ENCODE measurements at regions not wholly inside any gene's neighbourhood (a gene's known extent, or its start where the extent isn't known, plus 50 kb on each side); places are given as distances from the start of the nearest gene placed in this dataset.

DNA sequence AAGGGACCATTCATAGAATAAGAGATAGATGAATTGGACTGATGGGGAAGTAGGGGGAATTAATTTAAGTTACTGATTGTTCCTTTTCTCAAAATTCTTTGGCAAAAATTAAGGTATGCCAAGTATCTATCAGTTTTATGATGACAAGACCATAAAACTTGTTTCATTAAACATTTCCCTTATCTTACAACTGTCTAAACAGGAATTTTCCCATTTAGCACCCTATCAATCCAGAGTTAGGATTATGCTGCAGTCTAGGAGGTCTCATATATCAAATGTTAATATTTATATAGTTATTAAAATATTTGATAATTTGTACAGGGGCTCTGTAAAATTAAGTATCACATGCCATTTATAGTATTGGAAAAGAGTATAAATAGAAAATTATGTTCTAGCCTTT lies 51.5 kb upstream of the ARID1B start:
- no peak for DNase-seq

DNA sequence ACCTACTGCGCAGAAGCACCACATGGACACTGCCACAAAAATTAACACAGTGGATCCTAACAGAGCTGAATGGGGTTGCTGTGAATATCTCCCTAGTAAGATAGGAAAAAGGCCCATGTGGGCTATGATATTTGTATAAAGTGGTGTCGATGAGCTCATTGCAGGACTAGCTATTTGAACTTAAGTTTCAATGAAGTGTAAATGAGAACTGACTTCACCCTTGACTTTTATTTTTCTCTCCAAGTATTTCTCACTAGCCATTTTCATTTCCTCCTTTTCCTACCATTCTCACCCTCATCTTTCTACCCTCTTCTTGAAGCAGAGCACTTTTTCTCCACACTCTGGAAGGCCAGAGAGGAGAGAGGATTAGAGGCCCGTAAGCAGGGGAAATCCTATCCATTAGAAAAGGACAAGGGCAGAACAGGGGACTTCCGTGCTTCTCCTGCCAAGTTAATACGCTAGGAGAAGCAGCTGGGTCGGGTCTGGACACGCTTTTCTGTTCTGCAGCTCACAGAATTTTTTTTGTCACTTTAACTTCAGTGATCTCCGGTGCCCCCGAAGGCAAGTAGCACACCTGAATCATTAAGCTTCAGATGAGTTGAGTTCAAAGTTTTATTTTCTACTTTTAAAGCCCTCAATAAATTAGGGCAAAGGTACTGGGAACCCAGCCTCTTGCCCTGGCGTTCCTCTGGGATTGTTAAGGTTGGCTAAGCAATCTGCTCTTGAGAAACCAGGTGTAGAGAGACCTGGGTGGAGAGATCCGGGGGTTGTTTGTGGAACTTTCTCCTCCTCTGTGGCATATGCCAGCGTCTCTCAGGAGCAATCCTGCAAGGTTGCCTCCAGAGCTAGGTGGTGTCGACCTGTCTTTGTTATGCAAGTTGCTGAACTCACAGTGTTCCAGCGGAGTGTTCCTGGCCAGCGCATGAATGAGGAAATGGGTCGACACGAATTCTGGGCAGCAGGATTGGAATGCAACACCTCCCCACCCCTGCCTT lies 56.2 kb upstream of the ARID1B start:
- DNase-seq, result no peak

GRCh38 chr6:156719720-156720563 lies 57.2 kb upstream of the ARID1B start:
- no peak for DNase-seq

GRCh38 chr6:156719395-156719719 lies 57.8 kb upstream of the ARID1B start:
- no peak for DNase-seq

GRCh38 chr6:156718647-156719394 lies 58.4 kb upstream of the ARID1B start:
- DNase-seq, result no peak

- DNase-seq, result no peak
Observed at GRCh38 chr6:156717542-156717941, 59.6 kb upstream of the ARID1B start.

DNA sequence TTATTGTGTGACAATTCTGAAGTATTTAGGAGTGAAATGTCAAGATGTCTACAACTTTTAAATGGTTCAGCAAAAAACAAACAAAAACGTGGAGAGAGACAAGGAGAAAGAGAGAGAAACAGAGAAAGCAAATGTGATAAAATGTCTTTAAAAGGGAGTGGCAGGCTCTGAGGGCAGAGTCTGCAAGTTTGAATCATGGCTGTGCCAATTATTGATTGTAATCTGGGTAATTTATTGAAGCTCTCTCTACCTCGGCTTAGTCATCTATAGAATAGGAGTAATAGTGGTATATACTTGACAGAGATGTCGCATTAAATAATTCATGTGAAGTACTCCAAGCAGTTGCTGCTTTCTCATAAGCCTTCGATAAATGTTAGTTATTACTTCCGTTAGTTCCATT lies 61.3 kb upstream of the ARID1B start:
- no peak for DNase-seq

DNA sequence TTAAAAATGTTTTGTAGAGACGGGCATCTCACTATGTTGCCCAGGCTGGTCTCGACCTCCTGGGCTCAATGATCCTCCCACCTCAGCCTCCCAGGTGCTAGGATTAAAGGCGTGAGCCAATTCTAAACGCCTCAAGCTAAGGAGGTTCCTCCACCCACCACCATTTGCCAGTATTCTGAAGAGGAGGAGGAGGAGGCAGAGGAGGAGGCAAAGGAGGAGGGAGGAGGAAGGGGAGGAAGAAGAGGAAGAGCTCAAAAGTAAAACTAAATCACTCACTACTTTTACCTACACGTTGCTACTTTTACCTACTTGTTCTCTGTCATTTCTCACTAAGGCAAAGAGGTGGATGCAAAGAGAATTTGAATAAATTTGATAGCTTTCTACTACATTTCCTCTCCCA lies 63.6 kb upstream of the ARID1B start:
- DNase-seq, result no peak

- DNase-seq, result no peak
Observed at GRCh38 chr6:156710479-156710878, 66.7 kb upstream of the ARID1B start.

DNA sequence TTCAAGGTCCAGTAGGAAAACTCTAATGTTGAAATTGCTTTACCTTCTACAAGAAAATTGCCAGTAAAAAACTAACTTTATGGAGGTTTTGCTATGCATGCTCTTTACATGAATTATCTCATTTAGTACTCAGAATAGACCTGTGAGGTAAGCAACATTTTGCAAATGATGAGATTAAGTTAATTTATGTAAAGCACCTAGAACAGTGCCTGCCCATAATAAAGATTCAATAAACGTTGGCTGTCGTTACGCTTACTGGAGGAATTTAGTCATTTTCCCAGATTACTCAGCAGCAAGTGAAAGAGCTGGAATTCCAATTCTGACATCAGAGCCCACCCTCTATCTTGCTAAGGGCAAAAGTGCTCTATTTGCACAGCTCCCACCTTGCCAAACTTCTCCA lies 69.4 kb upstream of the ARID1B start:
- no peak for DNase-seq

DNA sequence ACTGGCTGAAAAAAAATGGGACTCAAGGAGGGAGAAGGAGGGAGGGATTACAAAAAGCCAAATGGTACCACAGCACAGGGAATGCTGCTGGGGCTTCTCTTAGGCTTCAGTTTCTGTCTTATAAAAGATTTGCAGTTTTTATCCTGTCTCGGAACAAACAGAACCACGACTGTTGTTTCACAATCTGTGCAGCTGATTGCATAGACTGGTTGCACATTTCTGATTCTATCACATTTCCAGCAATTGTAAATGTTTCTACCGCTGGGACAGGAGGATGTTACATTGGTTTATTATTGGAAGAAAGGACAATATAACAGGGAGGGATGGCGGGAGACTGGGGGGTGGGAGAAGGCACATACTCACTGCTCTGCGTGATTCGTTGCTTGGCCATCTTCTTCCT lies 73.5 kb upstream of the ARID1B start:
- DNase-seq, result no peak

DNA sequence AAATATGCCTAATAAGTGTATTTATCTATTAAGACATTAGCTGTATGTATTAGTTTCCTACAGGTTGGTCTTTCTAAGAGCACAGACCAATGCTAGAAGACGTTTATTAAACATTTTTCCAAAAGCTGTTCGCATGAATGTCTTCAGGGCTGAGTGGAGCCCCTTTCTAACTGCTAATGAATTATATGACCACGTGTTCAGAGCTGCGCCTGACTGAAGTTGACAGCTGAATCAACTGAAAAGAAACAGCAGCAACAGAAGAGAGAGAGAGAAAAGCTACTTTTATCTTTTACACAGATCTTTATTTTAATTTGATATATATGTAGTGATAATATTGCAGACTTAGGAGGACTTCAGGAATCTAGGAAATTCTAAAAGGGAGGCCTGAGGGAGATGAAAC lies 75.2 kb upstream of the ARID1B start:
- DNase-seq, result no peak

DNA sequence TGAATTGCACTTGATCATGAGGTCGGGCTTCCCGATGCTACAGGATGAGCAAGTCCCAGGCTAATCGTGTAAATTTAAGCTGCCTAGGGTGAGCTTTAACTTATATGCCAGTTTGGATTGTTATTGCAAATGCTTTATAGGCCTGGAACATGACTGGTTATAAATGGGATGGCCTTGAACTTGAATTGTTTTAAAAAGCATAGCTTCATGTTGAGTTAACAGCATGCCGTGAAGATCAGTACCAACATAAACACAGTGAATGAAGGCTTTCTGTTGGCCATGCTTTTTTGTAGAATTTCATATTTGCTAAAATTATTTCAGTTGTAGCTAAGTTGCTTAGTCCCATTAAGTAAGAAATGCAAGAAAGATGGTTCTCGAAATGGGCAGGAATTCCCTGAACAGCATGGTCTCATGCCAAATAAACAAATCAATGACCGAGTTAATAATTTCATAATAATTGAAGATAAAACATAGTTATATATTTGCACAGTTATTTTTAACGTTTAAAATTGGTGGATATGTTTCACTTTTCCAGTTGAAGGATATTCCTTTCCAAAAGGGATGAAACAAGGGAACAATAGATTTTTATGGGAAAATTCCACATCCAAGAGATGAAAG lies 76.6 kb upstream of the ARID1B start:
- DNase-seq, result no peak

GRCh38 chr6:156699935-156700334 lies 77.2 kb upstream of the ARID1B start:
- DNase-seq, result no peak

GRCh38 chr6:156699017-156699421 lies 78.2 kb upstream of the ARID1B start:
- DNase-seq, result no peak

- DNase-seq, result no peak
Observed at GRCh38 chr6:156698239-156699016, 78.8 kb upstream of the ARID1B start.

- DNase-seq, result no peak
Observed at GRCh38 chr6:156697225-156697830, 79.8 kb upstream of the ARID1B start.

GRCh38 chr6:156695742-156696141 lies 81.4 kb upstream of the ARID1B start:
- DNase-seq, result no peak

DNA sequence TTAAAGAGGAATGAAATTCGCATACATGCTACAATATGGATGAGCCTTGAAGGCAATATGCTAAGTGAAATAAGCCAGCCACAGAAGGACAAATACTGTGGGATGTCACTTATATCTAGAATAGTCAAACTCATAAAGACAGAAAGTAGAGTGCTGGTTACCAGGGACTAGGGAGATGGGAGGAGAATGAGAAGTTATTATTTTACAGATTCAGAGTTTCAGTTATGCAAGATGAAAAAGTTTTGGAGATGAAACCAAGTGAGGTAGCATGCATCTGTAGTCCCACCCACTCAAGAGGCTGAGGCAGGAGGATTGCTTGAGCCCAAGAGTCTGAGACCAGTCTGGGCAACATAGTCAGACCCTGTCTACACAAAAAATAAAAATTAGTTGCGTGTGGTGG lies 82.5 kb upstream of the ARID1B start:
- DNase-seq, result no peak

GRCh38 chr6:156691018-156691417 lies 86.2 kb upstream of the ARID1B start:
- no peak for DNase-seq

DNA sequence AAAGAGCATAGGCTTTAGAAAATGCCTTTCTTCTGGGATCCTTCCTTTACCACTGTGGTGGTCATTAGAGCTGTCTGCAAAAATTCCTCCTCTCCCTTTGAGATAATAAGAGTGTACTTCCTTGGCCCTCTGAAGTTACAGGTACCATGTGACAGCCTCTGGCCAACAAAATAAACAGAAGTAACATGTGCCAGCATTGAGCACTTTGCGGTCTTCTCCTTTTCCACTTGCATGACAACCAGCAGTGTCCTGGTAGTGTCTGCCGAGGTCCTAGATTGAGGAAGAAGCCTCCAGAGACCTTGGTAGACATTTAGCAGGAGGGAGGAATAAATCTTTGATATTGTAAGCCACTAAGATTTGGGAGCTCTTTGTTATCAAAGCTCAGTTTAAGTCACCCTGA lies 87.5 kb upstream of the ARID1B start:
- DNase-seq, result no peak

DNA sequence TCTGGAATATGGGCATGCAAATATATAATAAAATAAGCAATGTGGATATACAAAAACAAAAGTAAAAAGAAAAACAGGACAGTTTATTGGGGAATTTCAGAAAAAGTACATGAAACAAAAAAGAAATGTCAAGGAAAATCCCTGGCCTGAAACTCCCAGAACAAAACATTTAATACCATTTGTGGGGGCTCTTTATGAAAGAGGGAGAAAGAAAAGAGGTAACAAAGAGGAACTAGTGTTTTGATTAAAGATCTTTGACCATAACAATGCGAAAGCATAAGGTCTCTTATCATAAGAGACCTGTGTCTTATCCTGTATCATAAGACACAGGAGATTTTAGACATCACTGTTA lies 88.6 kb upstream of the ARID1B start:
- no peak for DNase-seq
